ENCODE measurements at regions not wholly inside any gene's neighbourhood (a gene's known extent, or its start where the extent isn't known, plus 50 kb on each side); places are given as distances from the start of the nearest gene placed in this dataset.

DNA sequence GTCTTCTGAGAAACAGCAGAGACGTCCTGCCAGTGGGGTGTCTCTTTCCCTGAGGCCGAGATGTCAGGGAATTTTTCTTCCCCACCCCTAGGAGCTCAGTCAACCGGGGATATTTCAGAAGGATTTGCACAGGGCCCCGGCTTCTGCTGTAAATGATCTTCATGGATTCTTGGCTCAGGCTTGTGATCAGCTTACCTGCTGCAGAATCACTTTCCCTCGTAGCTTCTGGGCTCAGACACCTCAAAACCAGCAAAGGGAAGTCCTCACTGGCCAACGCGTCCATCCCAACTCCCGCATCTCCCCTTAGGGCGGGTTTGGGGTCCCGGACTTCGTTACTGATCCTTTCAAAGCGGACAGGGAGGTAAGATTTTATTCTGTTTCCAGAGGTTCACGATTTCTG, 212.7 kb downstream of the SHOX start:
- no peak overlapping the region for H2BK20ac ChIP-seq (ENCODE audit: low read depth, low read length)
- H3K18ac ChIP-seq (ENCODE audit: low read depth, low read length) = no peak overlapping the region
- no peak overlapping the region for H2AK9ac ChIP-seq (replicated peaks; ENCODE audit: low read depth, low read length, poor library complexity)
- H2BK5ac ChIP-seq (ENCODE audit: low read depth, low read length, poor library complexity, severe bottlenecking) = no peak overlapping the region
- no peaks in the 10 kb centered on the region for H3K79me1 ChIP-seq (ENCODE audit: low read depth in 1 of 2, low read length in 2 of 2)
- in situ Hi-C loops (cut with MboI; ENCODE audit: low sequenced_read_pairs) = no loop called here
- peaks cover 9% of the 10 kb centered on the region for H3K9me3 ChIP-seq (ENCODE audit: control insufficient read depth, insufficient read depth, low read length)
- H3K4me3 ChIP-seq (ENCODE audit: insufficient read depth, low read depth, low read length) = no peak overlapping the region
- H4K91ac ChIP-seq (ENCODE audit: insufficient read depth, low read depth, low read length) = no peak overlapping the region
- no peak overlapping the region for H2BK120ac ChIP-seq (ENCODE audit: low read depth, low read length)
- no peak overlapping the region for H3K23ac ChIP-seq (ENCODE audit: low read depth, low read length)
- no peak overlapping the region for H2AK5ac ChIP-seq (ENCODE audit: low read depth, low read length)
- no peaks in the 10 kb centered on the region for H3K9me1 ChIP-seq (ENCODE audit: insufficient read depth, low read length)
- no peaks in the 10 kb centered on the region for H3K4me1 ChIP-seq (ENCODE audit: control insufficient read depth, insufficient read depth, low read length)
- ChIA-PET POLR2A (ENCODE audit: unreplicated experiment) (no interaction called here), CTCF (no interaction called here)
- no peak overlapping the region for H4K5ac ChIP-seq (ENCODE audit: low read depth, low read length)
- dilution Hi-C loops (cut with HindIII; ENCODE audit: low sequenced_read_pairs, unreplicated experiment) = no loop called here
- no CpG with 5 or more reads among the region's 13 CpGs for WGBS, 2 experiments (ENCODE audit: extremely low coverage in 2 of 2, insufficient read length in 1 of 2)
- intact Hi-C loops (cut with micrococcal nuclease) = no loop called here
- no peak overlapping the region for H4K8ac ChIP-seq (ENCODE audit: low read depth in 2 of 2, low read length in 2 of 2)
- H4K20me1 ChIP-seq (ENCODE audit: insufficient read depth, low read length) = no peaks in the 10 kb centered on the region
- H3K56ac ChIP-seq (ENCODE audit: extremely low read depth, insufficient read depth, low read length) = no peak overlapping the region
- no peak overlapping the region for H3K27ac ChIP-seq (ENCODE audit: insufficient read depth, low read length)
- no peak overlapping the region for H3K4me2 ChIP-seq (ENCODE audit: low read depth, low read length)
- no peak overlapping the region for H3K14ac ChIP-seq (replicated peaks; ENCODE audit: low read depth, low read length)
- DNase-seq (no peak), ATAC-seq (ENCODE audit: low read depth) (no peak)
- no peak overlapping the region for H3K4ac ChIP-seq (ENCODE audit: low read depth, low read length)
- TF ChIP-seq MAZ (IDR thresholded peaks at IDR 0.05; ENCODE audit: borderline replicate concordance, low read depth, low read length) (no peak), CHD1 (IDR thresholded peaks at IDR 0.05; ENCODE audit: low read depth, low read length) (no peak), RFX5 (IDR thresholded peaks at IDR 0.05; ENCODE audit: low read depth, low read length) (no peak), MAFK (IDR thresholded peaks at IDR 0.05; ENCODE audit: low read depth, low read length) (no peak), POLR2A (IDR thresholded peaks at IDR 0.05; ENCODE audit: low read depth, low read length) (no peak), RAD21 (IDR thresholded peaks at IDR 0.05; ENCODE audit: low read length) (no peak), MXI1 (IDR thresholded peaks at IDR 0.05; ENCODE audit: borderline replicate concordance, low read depth, low read length) (no peak), SMC3 (IDR thresholded peaks at IDR 0.05; ENCODE audit: low read depth, low read length) (no peak), BHLHE40 (IDR thresholded peaks at IDR 0.05; ENCODE audit: low read depth, low read length) (no peak), FOS (IDR thresholded peaks at IDR 0.05; ENCODE audit: low read depth, low read length) (no peak), RCOR1 (IDR thresholded peaks at IDR 0.05; ENCODE audit: insufficient replicate concordance, low read length) (no peak), CEBPB (IDR thresholded peaks at IDR 0.05; ENCODE audit: low read depth, low read length) (no peak), NFE2L2 (IDR thresholded peaks at IDR 0.05; ENCODE audit: low read depth, low read length) (no peak)
- TF ChIP-seq, protein P1, sequence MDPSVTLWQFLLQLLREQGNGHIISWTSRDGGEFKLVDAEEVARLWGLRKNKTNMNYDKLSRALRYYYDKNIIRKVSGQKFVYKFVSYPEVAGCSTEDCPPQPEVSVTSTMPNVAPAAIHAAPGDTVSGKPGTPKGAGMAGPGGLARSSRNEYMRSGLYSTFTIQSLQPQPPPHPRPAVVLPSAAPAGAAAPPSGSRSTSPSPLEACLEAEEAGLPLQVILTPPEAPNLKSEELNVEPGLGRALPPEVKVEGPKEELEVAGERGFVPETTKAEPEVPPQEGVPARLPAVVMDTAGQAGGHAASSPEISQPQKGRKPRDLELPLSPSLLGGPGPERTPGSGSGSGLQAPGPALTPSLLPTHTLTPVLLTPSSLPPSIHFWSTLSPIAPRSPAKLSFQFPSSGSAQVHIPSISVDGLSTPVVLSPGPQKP (IDR thresholded peaks at IDR 0.05; ENCODE audit: borderline replicate concordance, low read depth, low read length) = no peak
- TF ChIP-seq, protein P2, sequence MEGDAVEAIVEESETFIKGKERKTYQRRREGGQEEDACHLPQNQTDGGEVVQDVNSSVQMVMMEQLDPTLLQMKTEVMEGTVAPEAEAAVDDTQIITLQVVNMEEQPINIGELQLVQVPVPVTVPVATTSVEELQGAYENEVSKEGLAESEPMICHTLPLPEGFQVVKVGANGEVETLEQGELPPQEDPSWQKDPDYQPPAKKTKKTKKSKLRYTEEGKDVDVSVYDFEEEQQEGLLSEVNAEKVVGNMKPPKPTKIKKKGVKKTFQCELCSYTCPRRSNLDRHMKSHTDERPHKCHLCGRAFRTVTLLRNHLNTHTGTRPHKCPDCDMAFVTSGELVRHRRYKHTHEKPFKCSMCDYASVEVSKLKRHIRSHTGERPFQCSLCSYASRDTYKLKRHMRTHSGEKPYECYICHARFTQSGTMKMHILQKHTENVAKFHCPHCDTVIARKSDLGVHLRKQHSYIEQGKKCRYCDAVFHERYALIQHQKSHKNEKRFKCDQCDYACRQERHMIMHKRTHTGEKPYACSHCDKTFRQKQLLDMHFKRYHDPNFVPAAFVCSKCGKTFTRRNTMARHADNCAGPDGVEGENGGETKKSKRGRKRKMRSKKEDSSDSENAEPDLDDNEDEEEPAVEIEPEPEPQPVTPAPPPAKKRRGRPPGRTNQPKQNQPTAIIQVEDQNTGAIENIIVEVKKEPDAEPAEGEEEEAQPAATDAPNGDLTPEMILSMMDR (conservative IDR thresholded peaks at IDR 0.05; ENCODE audit: low read depth, low read length) = no peak
- TF ChIP-seq, protein P3, sequence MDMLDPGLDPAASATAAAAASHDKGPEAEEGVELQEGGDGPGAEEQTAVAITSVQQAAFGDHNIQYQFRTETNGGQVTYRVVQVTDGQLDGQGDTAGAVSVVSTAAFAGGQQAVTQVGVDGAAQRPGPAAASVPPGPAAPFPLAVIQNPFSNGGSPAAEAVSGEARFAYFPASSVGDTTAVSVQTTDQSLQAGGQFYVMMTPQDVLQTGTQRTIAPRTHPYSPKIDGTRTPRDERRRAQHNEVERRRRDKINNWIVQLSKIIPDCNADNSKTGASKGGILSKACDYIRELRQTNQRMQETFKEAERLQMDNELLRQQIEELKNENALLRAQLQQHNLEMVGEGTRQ (IDR thresholded peaks at IDR 0.05; ENCODE audit: low read depth, low read length) = no peak
- H3K27me3 ChIP-seq (ENCODE audit: control insufficient read depth, insufficient read depth, low read length) = no peaks in the 10 kb centered on the region
- no peak overlapping the region for H2AFZ ChIP-seq (replicated peaks; ENCODE audit: low read length, poor library complexity)
- H3K36me3 ChIP-seq (ENCODE audit: control insufficient read depth, insufficient read depth, low read length) = no peaks in the 10 kb centered on the region
- H2BK15ac ChIP-seq (ENCODE audit: low read depth, low read length) = no peak overlapping the region
- no peak overlapping the region for H3K9ac ChIP-seq (ENCODE audit: low read depth, low read length)
- no TSS peak for BruUV-seq (replicated peaks)
